Stimulated activated CD4-positive, alpha-beta T cell treated with anti-CD3 and anti-CD28 coated beads, Interleukin-15, amount 100 ng/mL, for 48 hours (primary cell): ENCODE measurements at regions not wholly inside any gene's neighbourhood (a gene's known extent, or its start where the extent isn't known, plus 50 kb on each side); places are given as distances from the start of the nearest gene placed in this dataset.
"Not testable (repeated sequence)": the region's sequence is repeated elsewhere in the genome, so short reads cannot be mapped to it uniquely, and the experiment has no call there.

ENCODE experiments used
- DNase-seq, 2 donors: peaks; one replicate each; pipeline ENCODE4 v3.0.0-alpha.2; 2020; ENCODE audit warnings: low read depth in 2 of 2

DNA sequence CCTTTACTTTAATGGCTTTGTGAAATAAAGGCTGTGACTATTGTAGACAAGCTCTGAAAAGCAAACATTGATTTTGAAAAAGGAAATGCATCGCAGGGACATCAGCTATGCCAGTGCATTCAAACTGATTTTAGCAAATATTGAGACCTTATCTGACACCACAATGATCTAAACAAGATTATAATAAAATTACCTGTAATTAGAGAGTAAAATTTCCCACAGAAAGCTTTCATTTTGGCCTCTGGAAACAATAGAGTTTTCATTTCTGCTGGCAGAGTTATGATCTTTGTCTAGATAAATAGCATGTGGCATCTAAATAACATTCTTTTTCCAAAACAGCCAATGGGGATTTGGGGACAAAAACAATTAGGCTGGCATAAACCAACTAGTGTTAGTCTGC is 650.4 kb upstream of the PRMT6 start:
- no peak for DNase-seq

DNA sequence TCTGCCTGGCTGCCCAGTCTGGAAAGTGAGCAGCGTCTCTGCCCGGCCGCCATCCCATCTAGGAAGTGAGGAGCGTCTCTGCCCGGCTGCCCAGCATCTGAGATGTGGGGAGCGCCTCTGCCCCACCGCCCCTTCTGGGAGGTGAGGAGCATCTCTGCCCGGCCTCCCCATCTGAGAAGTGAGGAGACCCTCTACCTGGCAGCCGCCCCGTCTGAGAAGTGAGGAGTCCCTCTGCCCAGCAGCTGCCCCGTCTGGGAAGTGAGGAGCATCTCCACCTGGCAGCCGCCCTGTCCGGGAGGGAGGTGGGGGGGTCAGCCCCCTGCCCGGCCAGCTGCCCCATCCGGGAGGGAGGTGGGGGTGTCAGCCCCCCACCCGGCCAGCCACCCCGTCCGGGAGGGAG is 644.2 kb upstream of the PRMT6 start:
- not testable (repeated sequence) for DNase-seq

DNA sequence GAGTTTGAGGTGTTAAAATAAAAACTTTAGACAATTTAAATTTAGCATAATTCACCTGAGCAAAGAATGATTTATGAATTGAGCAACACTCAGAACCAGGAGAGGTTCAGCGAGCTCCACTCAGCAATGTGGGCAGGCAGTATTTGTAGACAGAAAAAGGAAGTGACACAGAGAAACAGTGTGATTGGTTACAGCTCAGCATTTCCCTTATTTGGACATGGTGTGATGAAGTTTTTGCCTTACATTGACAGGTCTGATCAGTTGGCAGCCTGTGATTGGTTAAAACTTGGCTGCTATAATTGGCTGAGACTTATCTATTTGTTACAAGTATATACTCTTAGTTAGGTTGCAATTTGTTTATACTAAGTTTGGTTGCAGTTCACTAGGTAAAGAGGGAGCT is 621.2 kb upstream of the PRMT6 start:
- DNase-seq: no peak

DNA sequence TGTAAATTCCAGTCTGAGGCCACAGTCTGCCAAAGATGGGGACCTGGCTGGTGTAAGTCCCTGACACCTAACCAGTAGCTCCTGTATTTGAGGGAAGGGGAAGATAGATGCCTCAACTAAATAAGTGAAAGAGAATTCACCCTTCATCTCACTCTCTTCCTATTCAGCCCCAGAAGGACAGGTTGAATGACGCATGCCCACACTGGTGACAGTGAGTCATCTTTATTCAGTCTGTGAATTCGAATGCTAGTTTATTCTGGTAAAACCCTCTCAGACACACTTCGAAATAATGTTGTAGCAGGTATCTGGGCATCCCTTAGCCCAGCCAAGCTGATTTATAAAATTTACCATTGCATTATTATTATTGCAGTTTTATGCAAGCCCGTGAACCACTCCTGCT is 617.0 kb upstream of the PRMT6 start:
- DNase-seq: no peak

DNA sequence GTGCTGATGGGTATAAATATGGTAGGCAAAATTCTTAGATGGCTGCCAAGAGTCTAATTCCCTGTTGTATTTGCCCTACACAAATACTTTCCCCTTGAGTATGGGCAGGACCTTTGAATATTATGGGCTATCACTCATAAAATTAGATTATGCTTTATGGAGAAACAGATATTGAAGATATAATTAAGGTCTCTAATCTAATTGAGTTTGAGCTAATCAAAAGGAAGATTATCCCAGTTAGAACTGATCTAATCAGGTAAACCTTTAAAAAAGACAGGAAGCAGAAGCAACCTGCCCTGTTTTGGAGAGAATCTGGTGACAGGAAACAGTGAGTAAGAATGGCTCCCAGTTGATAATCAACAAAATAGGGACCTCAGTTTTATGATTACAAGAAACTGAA is 609.0 kb upstream of the PRMT6 start:
- DNase-seq: no peak

DNA sequence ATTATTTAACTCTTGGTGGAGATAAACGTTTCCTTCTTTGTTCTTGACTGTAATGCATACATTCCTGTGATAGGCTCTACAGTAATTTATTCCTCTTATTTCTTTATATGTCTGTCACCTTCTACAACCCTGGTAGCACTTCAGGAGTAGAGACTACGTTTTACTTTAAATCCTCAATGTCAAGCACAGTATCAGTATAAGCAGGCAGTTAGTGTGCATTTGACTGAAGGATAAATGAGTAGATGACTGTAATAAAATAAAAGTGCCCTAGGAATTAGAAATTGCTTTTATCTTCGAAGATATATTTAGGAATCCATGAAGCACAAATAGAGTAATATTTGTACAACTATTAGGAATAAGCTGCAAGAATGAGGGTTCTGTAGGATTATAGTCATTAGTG is 599.6 kb upstream of the PRMT6 start:
- DNase-seq: no peak

DNA sequence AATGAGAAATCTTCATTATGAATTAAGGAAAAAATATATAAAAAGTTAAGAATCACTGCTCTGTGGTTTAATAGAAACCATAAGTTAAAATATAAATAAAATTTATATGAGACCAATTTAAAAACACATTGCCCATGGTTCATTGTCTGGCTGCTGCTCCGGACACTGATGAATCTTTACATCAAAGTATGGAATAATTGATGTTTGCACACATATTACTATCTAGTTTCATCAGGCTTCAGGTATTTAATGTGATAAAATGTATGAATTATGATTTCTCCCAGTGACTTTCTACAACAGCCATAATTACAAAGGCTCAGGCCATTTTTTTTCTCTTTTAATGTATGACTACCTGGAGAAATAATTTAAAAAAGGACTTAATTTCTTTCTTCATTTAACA is 599.1 kb upstream of the PRMT6 start:
- DNase-seq: no peak

DNA sequence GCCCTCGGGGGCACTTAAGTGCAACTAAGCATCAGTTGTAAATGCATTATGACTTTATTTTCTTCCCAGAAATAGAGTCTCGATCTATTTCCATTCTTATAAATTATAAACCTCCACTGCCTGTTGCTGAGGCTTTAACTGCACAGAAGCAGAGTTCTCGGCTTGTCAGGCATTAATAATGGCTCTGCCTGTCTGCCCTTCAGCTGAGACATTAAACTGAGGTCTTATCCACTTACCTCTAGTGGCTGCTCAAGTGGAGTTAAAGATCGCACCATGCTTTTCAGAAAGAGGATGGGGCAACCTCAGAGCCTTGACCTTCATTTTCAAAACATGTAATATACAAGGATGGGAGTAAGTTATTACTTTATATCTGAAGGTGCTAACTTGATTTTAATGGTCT is 597.6 kb upstream of the PRMT6 start:
- no peak for DNase-seq

DNA sequence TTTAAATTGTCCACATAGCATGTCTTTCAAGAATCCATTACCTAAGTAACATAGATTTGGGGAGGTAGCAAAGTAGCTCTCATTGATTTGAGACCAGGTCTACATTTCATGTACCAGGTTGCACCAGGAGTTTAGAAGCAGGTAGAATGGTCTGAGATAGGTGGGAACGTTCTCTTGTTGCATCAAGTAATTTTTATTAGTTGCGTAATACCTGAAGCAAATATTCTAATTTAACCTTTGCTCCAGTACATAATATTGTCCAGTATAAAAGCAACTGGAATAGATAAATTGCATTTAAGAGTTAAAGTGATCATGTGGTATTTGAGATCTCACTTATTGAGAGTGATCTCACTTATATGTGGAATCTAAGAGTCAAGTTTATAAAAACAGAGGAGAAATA is 597.1 kb upstream of the PRMT6 start:
- DNase-seq: no peak

DNA sequence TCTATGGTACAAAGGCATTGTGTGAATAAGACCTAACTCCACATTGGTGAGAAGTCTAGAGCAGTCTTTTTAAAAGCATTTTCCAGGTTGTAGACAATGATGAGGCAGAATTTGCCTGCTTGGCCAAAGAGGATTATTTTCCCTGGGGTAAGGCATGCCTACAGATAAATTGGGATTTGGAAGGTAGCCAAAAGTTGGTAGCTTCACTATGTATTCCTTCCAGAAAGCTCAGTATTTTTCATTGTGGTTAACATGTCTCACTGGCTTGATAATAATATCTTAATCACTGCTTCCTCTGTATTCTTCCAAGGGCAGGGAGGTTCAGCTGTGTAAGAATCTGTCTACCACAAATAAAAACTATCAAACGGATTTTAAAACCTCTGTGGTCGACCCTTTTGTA is 590.8 kb upstream of the PRMT6 start:
- no peak for DNase-seq

DNA sequence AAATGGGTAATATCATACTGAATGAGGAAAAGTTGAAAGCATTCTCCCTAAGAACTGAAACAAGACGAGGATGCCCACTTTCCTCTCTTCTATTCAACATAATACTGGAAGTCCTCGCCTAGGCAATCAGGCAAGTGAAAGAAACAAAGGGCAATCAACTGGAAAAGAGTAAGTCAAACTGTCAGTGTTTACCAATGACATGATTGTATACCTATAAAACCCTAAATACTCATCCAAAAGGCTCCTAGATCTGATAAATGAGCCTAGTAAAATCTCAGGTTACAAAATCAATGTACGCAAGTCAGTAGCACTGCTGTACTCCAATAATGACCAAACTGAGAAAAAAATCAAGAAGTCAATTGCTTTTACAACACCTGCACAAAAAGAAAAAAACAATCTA is 575.8 kb upstream of the PRMT6 start:
- no peak for DNase-seq

DNA sequence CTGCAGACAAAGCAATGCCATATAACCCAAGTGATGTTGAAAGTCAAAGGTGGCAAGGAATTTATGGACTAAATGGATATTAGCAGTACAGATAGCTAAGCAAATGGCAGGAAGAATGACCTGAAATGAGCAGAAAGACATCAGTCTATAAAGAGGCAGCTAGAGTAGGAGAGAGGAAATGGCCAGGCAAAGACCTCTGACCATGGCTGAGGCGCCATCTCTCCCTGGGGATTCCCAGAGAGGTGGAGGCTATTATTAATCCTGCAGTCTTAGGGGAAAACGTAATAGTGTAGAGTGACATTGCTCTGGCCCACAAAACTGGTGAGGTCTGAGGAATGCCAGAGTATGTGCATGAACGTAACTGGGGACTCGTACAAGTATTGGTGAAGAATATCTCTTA is 563.6 kb upstream of the PRMT6 start:
- DNase-seq: no peak

DNA sequence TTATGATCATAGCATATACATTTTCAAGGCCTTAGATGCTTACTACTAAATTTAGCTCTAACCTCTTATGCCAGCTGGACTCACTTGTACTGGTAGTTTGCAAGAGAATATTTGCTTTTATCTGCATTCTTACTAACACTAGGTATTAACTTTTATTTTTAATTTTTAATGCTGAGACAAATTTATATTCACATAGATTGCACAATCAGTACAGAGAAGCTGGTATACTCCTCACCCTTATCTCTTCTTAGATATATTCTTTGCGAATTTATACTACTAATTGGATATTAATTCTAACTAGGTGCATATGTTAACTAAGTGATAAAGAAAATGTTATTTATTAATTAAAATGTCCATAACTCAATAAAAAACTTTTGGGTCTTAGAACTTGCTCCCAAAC is 561.8 kb upstream of the PRMT6 start:
- no peak for DNase-seq

DNA sequence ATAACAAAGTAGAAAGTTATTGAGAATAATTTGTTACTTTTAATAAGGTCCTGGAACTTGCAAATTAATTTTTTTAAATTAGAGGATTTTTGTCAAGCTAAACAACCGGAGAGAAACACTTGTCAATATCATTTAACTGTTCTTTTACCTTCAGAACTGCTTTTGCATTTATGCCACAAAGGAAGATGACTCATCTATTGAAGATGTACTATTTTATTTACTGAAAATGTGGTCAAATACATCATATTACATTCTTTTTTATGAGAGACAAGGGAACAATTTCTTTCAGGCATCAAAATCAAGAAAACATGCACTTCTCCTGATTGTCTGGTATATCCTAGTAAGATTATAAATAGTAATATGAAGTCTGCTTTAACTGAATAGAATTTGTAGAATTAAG is 558.2 kb upstream of the PRMT6 start:
- DNase-seq: no peak

DNA sequence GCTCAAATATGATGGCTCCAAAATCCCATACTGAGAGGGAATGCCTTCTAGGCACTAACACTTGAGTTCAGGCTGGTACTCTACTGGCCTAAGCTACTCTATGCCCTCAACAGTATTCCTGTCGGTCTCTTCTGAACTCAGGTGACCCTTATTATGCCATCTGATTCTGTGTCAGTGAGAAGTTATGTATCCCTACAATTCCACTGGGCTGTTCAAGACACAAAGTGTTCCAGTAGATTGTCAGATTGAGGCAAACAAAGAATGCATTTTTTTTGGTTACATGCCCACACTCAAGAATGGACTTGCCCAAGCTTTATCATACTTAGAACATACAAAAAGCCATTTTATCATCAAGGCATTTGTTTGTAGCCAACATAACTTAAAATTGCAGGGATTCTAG is 553.8 kb upstream of the PRMT6 start:
- no peak for DNase-seq

DNA sequence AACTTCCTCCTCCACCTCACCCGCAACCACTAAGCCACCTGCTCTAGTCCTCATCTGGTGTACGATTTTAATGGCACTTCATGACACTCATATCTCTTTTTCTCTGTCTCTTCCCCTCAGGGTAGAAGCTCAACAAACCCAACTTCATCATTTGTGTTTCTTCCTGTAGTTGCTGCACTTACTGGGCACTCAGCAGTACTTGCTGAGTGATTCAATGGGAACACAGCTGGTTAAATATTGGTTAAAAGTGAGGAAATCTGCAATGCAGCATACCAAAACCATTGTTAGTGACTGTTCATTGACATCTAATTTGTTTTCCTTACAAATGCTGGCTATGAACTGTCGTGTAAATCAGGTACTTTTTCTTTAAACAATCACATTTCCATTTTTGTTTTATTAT is 541.1 kb upstream of the PRMT6 start:
- no peak for DNase-seq

DNA sequence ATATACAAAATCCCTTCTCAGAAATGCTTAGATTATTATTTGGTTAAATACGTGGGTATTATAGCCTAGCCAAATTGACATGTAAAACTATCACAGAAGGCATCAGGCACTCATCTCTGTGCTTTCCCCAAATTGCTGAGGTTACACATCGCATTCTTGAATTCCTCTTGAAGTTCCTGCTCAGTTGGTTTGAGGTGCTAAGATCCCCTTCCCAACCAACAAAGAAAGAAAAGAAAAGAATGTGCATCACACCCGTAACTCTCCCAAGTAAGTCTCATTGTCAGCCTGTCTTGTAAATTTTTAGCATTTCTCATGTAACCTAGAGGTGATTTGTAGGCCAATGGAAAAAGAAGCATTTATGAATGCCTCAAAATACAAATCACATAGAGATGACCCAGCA is 539.2 kb upstream of the PRMT6 start:
- no peak for DNase-seq

DNA sequence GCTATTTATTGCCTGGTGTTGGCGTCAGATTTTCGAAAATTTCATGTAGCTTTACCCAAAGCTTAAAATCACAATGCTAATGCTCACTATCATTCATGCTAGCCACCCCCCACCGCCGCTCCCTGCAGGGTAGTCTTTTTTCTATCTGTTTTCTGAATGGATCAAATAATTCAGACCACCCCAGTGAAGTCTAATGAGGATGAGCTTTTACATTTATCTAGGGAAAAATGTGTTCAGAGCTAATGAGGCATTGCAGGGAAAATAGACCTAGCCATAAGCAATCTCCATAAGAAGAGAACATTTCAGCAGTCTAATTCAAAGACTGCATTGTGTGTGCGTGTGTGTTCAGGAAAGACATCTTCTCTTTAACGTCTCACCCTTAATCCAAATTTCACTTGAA is 533.0 kb upstream of the PRMT6 start:
- DNase-seq: no peak

DNA sequence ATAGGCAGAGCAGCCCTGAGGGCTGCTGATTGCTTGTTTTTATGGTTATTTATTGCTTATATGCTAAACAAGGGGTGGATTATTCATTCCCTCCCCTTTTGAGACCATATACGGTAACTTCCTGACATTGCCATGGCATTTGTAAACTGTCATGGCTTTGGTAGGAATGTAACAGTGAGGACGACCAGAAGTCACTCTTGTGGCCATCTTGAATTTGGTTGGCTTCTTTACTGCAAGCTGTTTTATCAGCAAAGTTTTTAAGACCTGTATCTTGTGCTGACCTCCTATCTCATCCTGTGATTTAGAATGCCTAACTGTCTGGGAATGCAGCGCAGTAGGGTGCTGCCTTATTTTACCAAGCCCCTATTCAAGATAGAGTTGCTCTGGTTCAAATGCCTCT is 531.8 kb upstream of the PRMT6 start:
- no peak for DNase-seq

DNA sequence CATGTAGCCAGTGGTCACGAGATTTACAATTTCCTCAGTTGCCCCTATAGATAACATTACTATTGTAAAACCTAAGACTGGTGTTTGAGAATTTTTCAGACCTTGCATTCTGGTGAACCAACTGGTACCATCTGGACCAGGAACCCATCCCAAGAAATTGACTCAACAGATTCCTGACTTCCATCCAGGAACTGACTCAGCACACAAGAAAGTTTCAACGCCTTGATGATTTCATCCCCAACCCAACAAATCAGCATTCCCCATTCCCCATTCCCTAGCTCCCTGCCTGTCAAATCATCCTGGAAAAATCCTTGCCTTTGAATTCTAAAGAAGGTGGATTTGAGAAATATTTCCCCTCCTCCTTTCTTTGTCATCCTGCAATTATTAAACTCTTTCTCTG is 529.8 kb upstream of the PRMT6 start:
- no peak for DNase-seq

DNA sequence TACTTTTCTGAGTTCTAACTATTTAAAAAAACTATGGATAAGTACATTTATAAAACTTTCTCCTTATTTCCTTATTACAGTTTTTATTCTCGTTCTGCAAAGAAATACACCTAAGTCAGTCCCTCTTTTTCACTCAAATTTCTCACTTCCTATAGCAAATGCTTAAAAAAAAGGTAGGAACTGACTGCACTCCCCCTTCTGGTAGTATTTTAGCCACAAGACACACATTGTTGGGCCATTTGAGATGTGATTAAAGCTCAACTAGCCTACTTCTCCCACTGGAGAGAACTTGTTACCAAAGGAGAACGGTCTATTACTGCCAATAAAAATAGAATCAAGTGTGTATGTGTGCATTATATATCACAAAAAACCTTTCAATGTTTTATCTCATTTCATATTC is 521.9 kb upstream of the PRMT6 start:
- no peak for DNase-seq

DNA sequence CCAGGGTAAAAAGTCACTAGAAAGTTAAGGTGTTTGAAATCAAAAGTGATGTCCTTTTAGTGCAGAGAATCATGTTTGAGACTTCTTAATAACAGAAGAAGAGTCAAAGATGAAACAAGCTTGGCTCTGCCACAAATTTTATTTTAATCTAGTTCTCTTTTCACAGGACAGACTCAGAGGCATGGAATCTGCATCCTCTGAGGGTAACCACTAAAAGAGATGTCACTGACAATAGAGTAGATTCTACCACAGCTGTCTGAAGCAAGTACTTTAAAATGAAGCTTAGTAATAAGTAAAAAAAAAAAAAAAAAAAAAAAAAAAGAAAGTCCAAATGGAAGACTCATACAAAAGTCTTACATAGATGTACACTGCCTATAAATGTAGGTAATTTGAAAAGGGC is 519.7 kb upstream of the PRMT6 start:
- DNase-seq: no peak

DNA sequence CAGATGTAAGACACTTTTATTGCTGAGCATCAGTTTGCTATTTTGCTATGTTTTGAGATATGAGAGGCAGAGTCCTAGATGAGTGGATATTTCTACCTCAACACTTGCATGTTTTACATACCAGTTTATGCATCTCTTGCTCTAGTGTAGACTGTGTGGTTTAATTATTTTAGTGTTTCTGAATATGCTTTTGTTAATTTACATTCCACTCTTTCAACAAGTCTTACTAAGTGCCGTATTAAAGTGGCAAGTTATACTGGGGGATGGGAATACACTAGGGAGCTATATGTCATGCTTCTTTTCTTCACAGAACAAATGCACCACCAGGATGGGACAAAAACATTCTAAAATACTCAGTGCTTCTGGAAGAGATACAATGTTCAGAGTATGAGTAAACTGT is 507.7 kb upstream of the PRMT6 start:
- DNase-seq: no peak

DNA sequence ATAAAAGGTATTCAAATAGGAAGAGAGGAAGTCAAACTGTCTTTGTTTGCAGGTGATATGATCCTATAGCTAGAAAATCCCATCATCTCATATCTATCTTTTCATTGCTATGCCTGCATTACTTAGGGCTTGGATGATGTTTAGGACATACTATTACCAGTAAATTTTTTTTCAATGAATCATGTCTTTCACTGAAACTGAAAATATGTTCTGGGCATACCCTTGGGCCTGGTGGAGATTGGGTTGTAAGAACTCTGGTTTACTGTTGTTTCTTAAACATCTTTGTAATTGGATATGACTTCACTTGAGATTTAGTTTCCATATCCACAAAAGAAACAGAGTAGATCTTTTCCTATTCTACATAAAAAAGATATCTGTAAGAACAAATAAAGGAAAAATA is 502.2 kb upstream of the PRMT6 start:
- DNase-seq: no peak

DNA sequence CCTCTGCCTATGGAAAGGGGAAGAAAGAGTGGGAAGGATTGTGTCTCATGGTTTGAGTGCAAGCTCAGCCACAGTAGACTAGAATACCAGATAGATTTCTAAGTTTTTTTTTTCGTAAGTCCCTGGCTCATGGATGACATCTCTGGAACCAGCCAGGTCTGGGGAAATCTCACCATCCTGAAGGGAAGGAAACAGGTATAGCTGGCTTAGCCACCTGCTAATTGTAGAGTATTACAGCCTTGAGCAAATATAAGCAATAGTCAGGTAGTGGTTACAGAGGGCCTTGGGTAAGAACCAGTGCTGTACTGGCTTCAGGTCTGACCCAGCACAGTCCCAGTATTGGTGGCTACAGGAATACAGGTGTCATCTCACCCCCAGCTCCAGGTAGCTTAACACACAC is 500.9 kb upstream of the PRMT6 start:
- DNase-seq: no peak
